Gastrocnemius medialis (tissue), 4 donors: ENCODE measurements at regions not wholly inside any gene's neighbourhood (a gene's known extent, or its start where the extent isn't known, plus 50 kb on each side); places are given as distances from the start of the nearest gene placed in this dataset.

Source experiments
- ATAC-seq, 2 donors: fragments of 150-250 bp; one replicate each; pipeline ENCODE4 v1.9.1; 2016
- DNase-seq, 2 donors: peaks; one replicate each; pipeline ENCODE4 v3.0.0-alpha.2; 2019
- H3K27ac ChIP-seq, 4 donors: fragments of 200-600 bp; sonication (generic); 1 replicate in 1 of 4; 2 replicates in 3 of 4; pipeline ENCODE4 v1.5.1; 2016 to 2018; ENCODE audit warnings: mild to moderate bottlenecking in 2 of 4, moderate library complexity in 1 of 4
- H3K27me3 ChIP-seq, 3 donors: fragments of 200-600 bp; sonication (generic) in 2 of 3; 1 replicate in 1 of 3; 2 replicates in 2 of 3; pipeline versions ENCODE4 v1.5.1 to v1.6.0; 2016 to 2019; ENCODE audit warnings: mild to moderate bottlenecking in 1 of 3, moderate library complexity in 1 of 3
- H3K36me3 ChIP-seq, 2 donors: fragments of 200-600 bp; sonication (generic) in 1 of 2; one replicate each; pipeline ENCODE4 v1.5.1; 2017 to 2018
- H3K4me1 ChIP-seq, 2 donors: fragments of 200-600 bp; sonication (generic) in 1 of 2; one replicate each; pipeline ENCODE4 v1.5.1; 2016 to 2017; ENCODE audit warnings: mild to moderate bottlenecking in 2 of 2
- H3K4me3 ChIP-seq, 4 donors: fragments of 200-600 bp; sonication (generic) in 3 of 4; 1 replicate in 1 of 4; 2 replicates in 3 of 4; pipeline ENCODE4 v1.5.1; 2016 to 2019; ENCODE audit warnings: mild to moderate bottlenecking in 2 of 4
- H3K9me3 ChIP-seq, 3 donors: fragments of 200-600 bp; sonication (generic) in 2 of 3; 1 replicate in 1 of 3; 2 replicates in 2 of 3; pipeline ENCODE4 v1.5.1; 2016 to 2019
- POLR2A ChIP-seq, 2 donors: fragments of 450-650 bp; IDR thresholded peaks; one replicate each; pipeline ENCODE4 v1.6.1; 2017; ENCODE audit warnings: antibody characterized with exemption in 2 of 2, mild to moderate bottlenecking in 2 of 2, moderate library complexity in 2 of 2
- in situ Hi-C, 4 donors: fragments of 200-750 bp; cut with MboI; loops; one replicate each; pipeline versions ENCODE4 v1.15.0 to v1.8.0; 2017; ENCODE audit warnings: low sequenced_read_pairs in 4 of 4
- intact Hi-C: fragments of 100-400 bp; cut with DNase I; formaldehyde crosslinking; loops from one replicate; pipeline ENCODE4 v1.15.1; 2023; ENCODE audit warnings: low total_unique reads
- TF ChIP-seq, protein P1 (sequence below), 5 experiments: fragments of 450-650 bp in 3 of 5; fragments of 200-600 bp in 2 of 5; sonication (generic) in 2 of 5; IDR thresholded peaks in 4 of 5; conservative IDR thresholded peaks in 1 of 5; 1 replicate in 4 of 5; 2 replicates in 1 of 5; pipeline ENCODE4 v1.5.1; 2016 to 2019; ENCODE audit warnings: antibody characterized with exemption in 5 of 5, mild to moderate bottlenecking in 3 of 5, moderate library complexity in 3 of 5

DNA sequence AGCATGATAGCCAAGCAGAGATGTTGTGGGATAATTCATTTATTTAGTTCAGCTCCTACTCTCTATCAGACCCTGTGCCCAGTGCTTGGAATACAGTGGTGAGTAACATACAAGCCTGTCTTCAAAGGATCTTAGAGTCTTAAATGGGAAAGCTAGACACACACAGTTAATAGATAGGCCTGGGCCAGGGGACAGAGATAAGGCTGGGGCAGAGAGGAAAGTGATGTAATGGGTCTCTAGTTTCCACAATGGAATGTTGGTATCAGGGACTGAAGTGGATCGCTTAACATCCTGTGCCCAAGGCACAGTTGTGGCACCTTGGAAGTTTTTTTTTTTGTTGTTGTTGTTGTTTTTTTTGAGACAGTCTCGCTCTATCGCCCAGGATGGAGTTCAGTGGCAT is 79.9 kb upstream of the POLG start:
- no peak for ATAC-seq
- H3K27me3 ChIP-seq: peaks cover 84 to 95% (median 89%) of the 10 kb centered on the region in 3 donors
- H3K9me3 ChIP-seq: no peaks in the 10 kb centered on the region
- H3K4me1 ChIP-seq: peaks cover 0 to 1% of the 10 kb centered on the region in 2 donors
- no peak overlapping the region for H3K27ac ChIP-seq
- no peak for TF ChIP-seq POLR2A (IDR thresholded peaks at IDR 0.05)
- TF ChIP-seq, protein P1, sequence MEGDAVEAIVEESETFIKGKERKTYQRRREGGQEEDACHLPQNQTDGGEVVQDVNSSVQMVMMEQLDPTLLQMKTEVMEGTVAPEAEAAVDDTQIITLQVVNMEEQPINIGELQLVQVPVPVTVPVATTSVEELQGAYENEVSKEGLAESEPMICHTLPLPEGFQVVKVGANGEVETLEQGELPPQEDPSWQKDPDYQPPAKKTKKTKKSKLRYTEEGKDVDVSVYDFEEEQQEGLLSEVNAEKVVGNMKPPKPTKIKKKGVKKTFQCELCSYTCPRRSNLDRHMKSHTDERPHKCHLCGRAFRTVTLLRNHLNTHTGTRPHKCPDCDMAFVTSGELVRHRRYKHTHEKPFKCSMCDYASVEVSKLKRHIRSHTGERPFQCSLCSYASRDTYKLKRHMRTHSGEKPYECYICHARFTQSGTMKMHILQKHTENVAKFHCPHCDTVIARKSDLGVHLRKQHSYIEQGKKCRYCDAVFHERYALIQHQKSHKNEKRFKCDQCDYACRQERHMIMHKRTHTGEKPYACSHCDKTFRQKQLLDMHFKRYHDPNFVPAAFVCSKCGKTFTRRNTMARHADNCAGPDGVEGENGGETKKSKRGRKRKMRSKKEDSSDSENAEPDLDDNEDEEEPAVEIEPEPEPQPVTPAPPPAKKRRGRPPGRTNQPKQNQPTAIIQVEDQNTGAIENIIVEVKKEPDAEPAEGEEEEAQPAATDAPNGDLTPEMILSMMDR (IDR thresholded peaks at IDR 0.05 in 4 of 5, conservative IDR thresholded peaks at IDR 0.05 in 1 of 5): no peak
- no peak overlapping the region for H3K4me3 ChIP-seq
- no peak for DNase-seq
- in situ Hi-C loops: no loop called here
- no peaks in the 10 kb centered on the region for H3K36me3 ChIP-seq
- intact Hi-C loops: no loop called here

DNA sequence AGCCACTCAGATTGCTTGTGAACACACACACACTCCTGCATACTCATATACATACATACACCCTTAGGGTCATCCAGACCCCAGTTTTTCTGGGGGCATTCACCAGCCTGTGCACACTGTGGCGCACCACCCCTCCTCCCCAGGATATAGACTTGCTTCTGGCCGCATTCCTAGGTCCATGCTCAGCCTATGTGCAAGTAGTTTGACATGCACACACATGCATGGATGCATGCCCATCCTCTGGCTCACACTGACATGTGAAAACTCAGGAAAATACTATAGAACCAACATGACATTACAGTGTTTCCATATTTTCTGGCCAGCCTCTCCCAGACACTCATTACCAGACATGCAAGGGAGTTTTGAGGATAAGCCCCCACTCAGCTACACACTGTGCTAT is 79.3 kb upstream of the POLG start:
- DNase-seq: no peak
- H3K4me3 ChIP-seq: no peak overlapping the region
- no peak overlapping the region for H3K27ac ChIP-seq
- H3K9me3 ChIP-seq: no peaks in the 10 kb centered on the region
- peaks cover 91 to 97% (median 96%) of the 10 kb centered on the region in 3 donors for H3K27me3 ChIP-seq
- intact Hi-C loops: no loop called here
- TF ChIP-seq POLR2A (IDR thresholded peaks at IDR 0.05): no peak
- TF ChIP-seq, protein P1 (IDR thresholded peaks at IDR 0.05 in 4 of 5, conservative IDR thresholded peaks at IDR 0.05 in 1 of 5): no peak
- in situ Hi-C loops: no loop called here
- no peak for ATAC-seq
- no peaks in the 10 kb centered on the region for H3K36me3 ChIP-seq
- H3K4me1 ChIP-seq: peaks cover 4 to 8% of the 10 kb centered on the region in 2 donors

DNA sequence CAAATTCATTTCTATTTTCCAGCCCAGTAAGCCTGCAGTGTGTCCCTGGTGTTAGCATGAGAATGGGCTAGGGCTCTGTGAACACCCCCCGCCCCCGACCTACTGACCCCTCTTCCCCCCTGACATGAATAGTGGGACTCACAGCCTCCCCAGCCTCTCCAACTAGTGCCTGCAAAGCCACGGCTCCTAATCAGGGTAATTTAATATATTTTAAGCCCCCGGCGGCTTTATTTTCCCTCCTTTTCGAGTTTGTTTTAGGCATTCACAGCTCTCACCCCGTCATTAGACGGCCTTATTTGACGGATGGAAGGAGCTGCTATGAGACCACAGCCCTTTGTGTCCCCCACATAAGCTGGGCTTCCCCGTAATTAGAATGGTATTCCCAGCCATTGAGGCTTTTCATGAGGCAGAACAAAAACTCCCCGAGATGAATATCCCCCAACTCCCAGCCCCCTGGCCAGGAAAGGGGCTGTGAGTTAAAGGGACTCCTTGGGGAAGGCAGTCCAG is 78.3 kb upstream of the POLG start:
- Histone ChIP-seq H3K4me3 (no peak overlapping the region), H3K27me3 (peaks cover 94 to 98% (median 96%) of the 10 kb centered on the region in 3 donors), H3K36me3 (no peaks in the 10 kb centered on the region), H3K9me3 (no peaks in the 10 kb centered on the region), H3K27ac (no peak overlapping the region), H3K4me1 (peaks cover 9 to 16% of the 10 kb centered on the region in 2 donors)
- ATAC-seq (no peak), DNase-seq (no peak)
- in situ Hi-C loops: no loop called here
- intact Hi-C loops: no loop called here
- no peak for TF ChIP-seq POLR2A (IDR thresholded peaks at IDR 0.05)
- TF ChIP-seq, protein P1 (IDR thresholded peaks at IDR 0.05 in 4 of 5, conservative IDR thresholded peaks at IDR 0.05 in 1 of 5): no peak

DNA sequence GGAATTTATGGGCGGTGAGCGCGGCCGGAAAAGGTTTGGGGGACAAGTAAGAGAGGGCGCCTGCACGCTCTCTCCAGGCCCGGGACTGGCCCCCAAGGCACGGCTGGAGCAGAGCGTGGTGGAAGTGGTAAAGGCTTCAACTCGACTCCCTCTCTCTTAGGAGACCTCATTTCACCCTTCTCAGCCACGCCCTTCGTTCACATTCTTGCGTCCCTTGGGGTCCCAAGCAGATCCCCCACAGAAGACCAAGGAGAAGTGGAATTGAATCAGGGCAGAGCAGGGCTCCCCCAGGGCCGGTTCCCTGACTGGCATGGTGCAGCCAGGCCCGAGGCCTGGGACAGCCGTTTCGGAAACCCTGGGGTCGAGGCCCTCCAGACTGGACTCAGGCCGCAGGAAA is 75.4 kb upstream of the POLG start:
- H3K4me3 ChIP-seq: no peak overlapping the region
- no peak overlapping the region for H3K27ac ChIP-seq
- H3K36me3 ChIP-seq: no peaks in the 10 kb centered on the region
- in situ Hi-C loops (no loop called here), intact Hi-C loops (no loop called here)
- H3K4me1 ChIP-seq: peaks cover 9 to 31% of the 10 kb centered on the region in 2 donors
- DNase-seq (no peak), ATAC-seq (no peak)
- TF ChIP-seq POLR2A (IDR thresholded peaks at IDR 0.05): no peak
- TF ChIP-seq, protein P1 (IDR thresholded peaks at IDR 0.05 in 4 of 5, conservative IDR thresholded peaks at IDR 0.05 in 1 of 5): no peak
- no peaks in the 10 kb centered on the region for H3K9me3 ChIP-seq
- peaks cover 97 to 99% (median 98%) of the 10 kb centered on the region in 3 donors for H3K27me3 ChIP-seq
